GM19467 (cell line): ENCODE measurements at regions not wholly inside any gene's neighbourhood (a gene's known extent, or its start where the extent isn't known, plus 50 kb on each side); places are given as distances from the start of the nearest gene placed in this dataset.

ENCODE experiments used
- ATAC-seq: cut with Tn5 transposase; IDR thresholded peaks from one replicate; pipeline ENCODE4 v1.9.1; 2021; ENCODE audit warnings: mild to moderate bottlenecking, moderate library complexity; ENCODE audit not compliant: unreplicated experiment

- ATAC-seq, result no peak
These were observed 1048.0 kb upstream of the WWC1 start for GRCh38 chr5:167243463-167243862.

GRCh38 chr5:167244583-167244982, 1046.9 kb upstream of the WWC1 start:
- ATAC-seq, result no peak

GRCh38 chr5:167245868-167246267, 1045.6 kb upstream of the WWC1 start:
- ATAC-seq, result no peak

- no peak for ATAC-seq
These were observed 1043.6 kb upstream of the WWC1 start for GRCh38 chr5:167247816-167248215.

- ATAC-seq, result no peak
These were observed 1043.2 kb upstream of the WWC1 start for GRCh38 chr5:167248257-167248656.

- ATAC-seq, result no peak
These were observed 1040.4 kb upstream of the WWC1 start for GRCh38 chr5:167250996-167251395.

- no peak for ATAC-seq
These were observed 1037.3 kb upstream of the WWC1 start for GRCh38 chr5:167254132-167254531.

- no peak for ATAC-seq
These were observed 1035.5 kb upstream of the WWC1 start for GRCh38 chr5:167255926-167256325.

- no peak for ATAC-seq
These were observed 1031.6 kb upstream of the WWC1 start for GRCh38 chr5:167259806-167260205.

GRCh38 chr5:167261309-167262100, 1029.9 kb upstream of the WWC1 start:
- ATAC-seq, result no peak

GRCh38 chr5:167263185-167263584, 1028.3 kb upstream of the WWC1 start:
- ATAC-seq, result no peak

GRCh38 chr5:167264348-167264747, 1027.1 kb upstream of the WWC1 start:
- ATAC-seq, result no peak

GRCh38 chr5:167268337-167268736, 1023.1 kb upstream of the WWC1 start:
- ATAC-seq, result no peak

- ATAC-seq, result no peak
These were observed 1022.3 kb upstream of the WWC1 start for GRCh38 chr5:167269146-167269545.

- ATAC-seq, result no peak
These were observed 1020.4 kb upstream of the WWC1 start for GRCh38 chr5:167271081-167271480.

- no peak for ATAC-seq
These were observed 1019.9 kb upstream of the WWC1 start for GRCh38 chr5:167271511-167271910.

GRCh38 chr5:167280111-167280510, 1011.3 kb upstream of the WWC1 start:
- no peak for ATAC-seq

- ATAC-seq, result no peak
These were observed 1009.5 kb upstream of the WWC1 start for GRCh38 chr5:167281925-167282324.

- ATAC-seq, result no peak
These were observed 1007.8 kb upstream of the WWC1 start for GRCh38 chr5:167283691-167284090.

GRCh38 chr5:167284222-167284890, 1007.1 kb upstream of the WWC1 start:
- ATAC-seq, result no peak

- ATAC-seq, result no peak
These were observed 1005.9 kb upstream of the WWC1 start for GRCh38 chr5:167285591-167285990.

GRCh38 chr5:167286891-167287290, 1004.6 kb upstream of the WWC1 start:
- ATAC-seq, result no peak
